Activated naive CD8-positive, alpha-beta T cell treated with anti-CD3 and anti-CD28 coated beads for 36 hours (primary cell): ENCODE measurements at regions not wholly inside any gene's neighbourhood (a gene's known extent, or its start where the extent isn't known, plus 50 kb on each side); places are given as distances from the start of the nearest gene placed in this dataset.
"Not testable (repeated sequence)": the region's sequence is repeated elsewhere in the genome, so short reads cannot be mapped to it uniquely, and the experiment has no call there.

Experiments used
- DNase-seq: peaks from one replicate; pipeline ENCODE4 v3.0.0; 2021
- H3K27ac Mint-ChIP-seq: one replicate; pipeline ENCODE4 v1.8.0; 2022; ENCODE audit warnings: mild to moderate bottlenecking, moderate library complexity, mixed read lengths
- H3K27me3 Mint-ChIP-seq: one replicate; pipeline ENCODE4 v1.8.0; 2022; ENCODE audit warnings: mild to moderate bottlenecking, mixed read lengths
- H3K36me3 Mint-ChIP-seq: one replicate; pipeline ENCODE4 v1.8.0; 2021; ENCODE audit warnings: mild to moderate bottlenecking, mixed read lengths
- H3K4me1 Mint-ChIP-seq: one replicate; pipeline ENCODE4 v1.8.0; 2021; ENCODE audit warnings: mixed read lengths
- H3K4me3 Mint-ChIP-seq: one replicate; pipeline ENCODE4 v1.8.0; 2022; ENCODE audit warnings: mild to moderate bottlenecking, moderate library complexity, mixed read lengths
- H3K9me3 Mint-ChIP-seq: one replicate; pipeline ENCODE4 v1.8.0; 2022; ENCODE audit warnings: mixed read lengths

GRCh38 chr11:23288003-23288783 is 427.9 kb upstream of the CCDC179 start:
- no peak for DNase-seq
- H3K36me3 Mint-ChIP-seq: no peaks in the 10 kb centered on the region
- no peaks in the 10 kb centered on the region for H3K4me1 Mint-ChIP-seq
- peaks cover 3% of the 10 kb centered on the region for H3K27me3 Mint-ChIP-seq
- H3K9me3 Mint-ChIP-seq: no peaks in the 10 kb centered on the region
- H3K27ac Mint-ChIP-seq: no peak overlapping the region
- H3K4me3 Mint-ChIP-seq: no peak overlapping the region

GRCh38 chr11:23295241-23295640 is 435.0 kb upstream of the CCDC179 start:
- Mint-ChIP-seq H3K36me3 (no peaks in the 10 kb centered on the region), H3K4me3 (no peak overlapping the region), H3K27ac (no peak overlapping the region)

GRCh38 chr11:23308041-23308440 is 447.8 kb upstream of the CCDC179 start:
- H3K36me3 Mint-ChIP-seq: no peaks in the 10 kb centered on the region
- no peak overlapping the region for H3K27ac Mint-ChIP-seq
- H3K9me3 Mint-ChIP-seq: peaks cover 4% of the 10 kb centered on the region
- DNase-seq: no peak
- H3K4me3 Mint-ChIP-seq: no peak overlapping the region
- H3K27me3 Mint-ChIP-seq: no peaks in the 10 kb centered on the region
- H3K4me1 Mint-ChIP-seq: no peaks in the 10 kb centered on the region

More at GRCh38 chr11:23295241-23295640, 435.0 kb upstream of the CCDC179 start:
- Mint-ChIP-seq H3K9me3 (peaks cover 1% of the 10 kb centered on the region), H3K27me3 (peaks cover 3% of the 10 kb centered on the region), H3K4me1 (no peaks in the 10 kb centered on the region)
- DNase-seq: no peak

- Mint-ChIP-seq H3K36me3 (no peaks in the 10 kb centered on the region), H3K4me1 (no peaks in the 10 kb centered on the region), H3K27me3 (no peaks in the 10 kb centered on the region), H3K9me3 (peaks cover 2% of the 10 kb centered on the region), H3K4me3 (no peak overlapping the region), H3K27ac (no peak overlapping the region)
- DNase-seq: no peak
Observed at GRCh38 chr11:23310276-23310675, 450.0 kb upstream of the CCDC179 start.

GRCh38 chr11:23311986-23312940 is 452.0 kb upstream of the CCDC179 start:
- H3K27me3 Mint-ChIP-seq: no peaks in the 10 kb centered on the region
- H3K27ac Mint-ChIP-seq: no peak overlapping the region
- peaks cover 2% of the 10 kb centered on the region for H3K9me3 Mint-ChIP-seq
- H3K36me3 Mint-ChIP-seq: no peaks in the 10 kb centered on the region
- H3K4me3 Mint-ChIP-seq: no peak overlapping the region
- DNase-seq: no peak
- H3K4me1 Mint-ChIP-seq: no peaks in the 10 kb centered on the region

- Mint-ChIP-seq H3K4me1 (no peaks in the 10 kb centered on the region), H3K36me3 (no peaks in the 10 kb centered on the region), H3K27me3 (no peaks in the 10 kb centered on the region), H3K27ac (no peak overlapping the region), H3K9me3 (peaks cover 3% of the 10 kb centered on the region), H3K4me3 (no peak overlapping the region)
- no peak for DNase-seq
Observed at GRCh38 chr11:23313001-23313400, 452.7 kb upstream of the CCDC179 start.

- no peaks in the 10 kb centered on the region for H3K36me3 Mint-ChIP-seq
- H3K9me3 Mint-ChIP-seq: peaks cover 1% of the 10 kb centered on the region
- no peak overlapping the region for H3K4me3 Mint-ChIP-seq
- DNase-seq: no peak
- no peak overlapping the region for H3K27ac Mint-ChIP-seq
- H3K4me1 Mint-ChIP-seq: no peaks in the 10 kb centered on the region
- no peaks in the 10 kb centered on the region for H3K27me3 Mint-ChIP-seq
Observed at GRCh38 chr11:23314162-23314561, 453.9 kb upstream of the CCDC179 start.

GRCh38 chr11:23315286-23315685 is 455.0 kb upstream of the CCDC179 start:
- Mint-ChIP-seq H3K27me3 (no peaks in the 10 kb centered on the region), H3K36me3 (no peaks in the 10 kb centered on the region)

GRCh38 chr11:23317816-23318215 is 457.5 kb upstream of the CCDC179 start:
- no peak for DNase-seq
- H3K27me3 Mint-ChIP-seq: no peaks in the 10 kb centered on the region
- no peak overlapping the region for H3K27ac Mint-ChIP-seq
- no peaks in the 10 kb centered on the region for H3K36me3 Mint-ChIP-seq
- peaks cover 12% of the 10 kb centered on the region for H3K9me3 Mint-ChIP-seq
- no peak overlapping the region for H3K4me3 Mint-ChIP-seq
- H3K4me1 Mint-ChIP-seq: no peaks in the 10 kb centered on the region

More at GRCh38 chr11:23315286-23315685, 455.0 kb upstream of the CCDC179 start:
- no peak for DNase-seq
- Mint-ChIP-seq H3K4me3 (no peak overlapping the region), H3K9me3 (peaks cover 2% of the 10 kb centered on the region), H3K4me1 (no peaks in the 10 kb centered on the region), H3K27ac (no peak overlapping the region)

- peaks cover 17% of the 10 kb centered on the region for H3K9me3 Mint-ChIP-seq
- no peaks in the 10 kb centered on the region for H3K36me3 Mint-ChIP-seq
- no peak for DNase-seq
- H3K4me1 Mint-ChIP-seq: no peaks in the 10 kb centered on the region
- no peaks in the 10 kb centered on the region for H3K27me3 Mint-ChIP-seq
- no peak overlapping the region for H3K4me3 Mint-ChIP-seq
- H3K27ac Mint-ChIP-seq: no peak overlapping the region
Observed at GRCh38 chr11:23318670-23319069, 458.4 kb upstream of the CCDC179 start.

- no peak for DNase-seq
- Mint-ChIP-seq H3K27me3 (no peaks in the 10 kb centered on the region), H3K36me3 (no peaks in the 10 kb centered on the region), H3K27ac (no peak overlapping the region), H3K4me1 (no peaks in the 10 kb centered on the region), H3K4me3 (no peak overlapping the region), H3K9me3 (peaks cover 19% of the 10 kb centered on the region)
Observed at GRCh38 chr11:23320131-23320530, 459.9 kb upstream of the CCDC179 start.

- H3K27ac Mint-ChIP-seq, DNase-seq, H3K9me3 Mint-ChIP-seq, H3K4me1 Mint-ChIP-seq, H3K27me3 Mint-ChIP-seq, H3K36me3 Mint-ChIP-seq, H3K4me3 Mint-ChIP-seq: not testable (repeated sequence)
Observed at GRCh38 chr11:23335586-23335985, 475.3 kb upstream of the CCDC179 start.

GRCh38 chr11:23336961-23337360 is 476.7 kb upstream of the CCDC179 start:
- Mint-ChIP-seq H3K4me1 (no peaks in the 10 kb centered on the region), H3K27me3 (no peaks in the 10 kb centered on the region), H3K36me3 (no peaks in the 10 kb centered on the region), H3K9me3 (peaks cover 4% of the 10 kb centered on the region), H3K27ac (no peak overlapping the region), H3K4me3 (no peak overlapping the region)
- no peak for DNase-seq

- Mint-ChIP-seq H3K27ac (no peak overlapping the region), H3K9me3 (peaks cover 2% of the 10 kb centered on the region), H3K27me3 (no peaks in the 10 kb centered on the region), H3K4me3 (no peak overlapping the region), H3K4me1 (no peaks in the 10 kb centered on the region), H3K36me3 (no peaks in the 10 kb centered on the region)
- no peak for DNase-seq
Observed at GRCh38 chr11:23353611-23354010, 493.3 kb upstream of the CCDC179 start.

- H3K27me3 Mint-ChIP-seq: no peaks in the 10 kb centered on the region
- no peak overlapping the region for H3K4me3 Mint-ChIP-seq
- no peaks in the 10 kb centered on the region for H3K36me3 Mint-ChIP-seq
- H3K4me1 Mint-ChIP-seq: no peaks in the 10 kb centered on the region
- no peak for DNase-seq
- no peak overlapping the region for H3K27ac Mint-ChIP-seq
- H3K9me3 Mint-ChIP-seq: peaks cover 7% of the 10 kb centered on the region
Observed at GRCh38 chr11:23359297-23359696, 499.0 kb upstream of the CCDC179 start.
